ENCODE measurements at regions not wholly inside any gene's neighbourhood (a gene's known extent, or its start where the extent isn't known, plus 50 kb on each side); places are given as distances from the start of the nearest gene placed in this dataset.

- H3K4me3 ChIP-seq (ENCODE audit: insufficient read depth, low read length, poor library complexity, severe bottlenecking): no peak overlapping the region
- no peaks in the 10 kb centered on the region for H3K79me2 ChIP-seq (ENCODE audit: insufficient read depth, low read length)
- H3F3A ChIP-seq (ENCODE audit: insufficient read depth): peaks cover 21% of the 10 kb centered on the region
- H2AFZ ChIP-seq (ENCODE audit: low read depth, low read length, severe bottlenecking): no peak overlapping the region
- H3K9me2 ChIP-seq (replicated peaks; ENCODE audit: insufficient read depth, low read length): no peaks in the 10 kb centered on the region
- no peaks in the 10 kb centered on the region for H4K20me1 ChIP-seq (ENCODE audit: low read depth, low read length)
- H3K27ac ChIP-seq (ENCODE audit: low read depth, low read length): no peak overlapping the region
- no peak for TF ChIP-seq EZH2phosphoT487 (conservative IDR thresholded peaks at IDR 0.05; ENCODE audit: low read length)
- TF ChIP-seq, protein P1, sequence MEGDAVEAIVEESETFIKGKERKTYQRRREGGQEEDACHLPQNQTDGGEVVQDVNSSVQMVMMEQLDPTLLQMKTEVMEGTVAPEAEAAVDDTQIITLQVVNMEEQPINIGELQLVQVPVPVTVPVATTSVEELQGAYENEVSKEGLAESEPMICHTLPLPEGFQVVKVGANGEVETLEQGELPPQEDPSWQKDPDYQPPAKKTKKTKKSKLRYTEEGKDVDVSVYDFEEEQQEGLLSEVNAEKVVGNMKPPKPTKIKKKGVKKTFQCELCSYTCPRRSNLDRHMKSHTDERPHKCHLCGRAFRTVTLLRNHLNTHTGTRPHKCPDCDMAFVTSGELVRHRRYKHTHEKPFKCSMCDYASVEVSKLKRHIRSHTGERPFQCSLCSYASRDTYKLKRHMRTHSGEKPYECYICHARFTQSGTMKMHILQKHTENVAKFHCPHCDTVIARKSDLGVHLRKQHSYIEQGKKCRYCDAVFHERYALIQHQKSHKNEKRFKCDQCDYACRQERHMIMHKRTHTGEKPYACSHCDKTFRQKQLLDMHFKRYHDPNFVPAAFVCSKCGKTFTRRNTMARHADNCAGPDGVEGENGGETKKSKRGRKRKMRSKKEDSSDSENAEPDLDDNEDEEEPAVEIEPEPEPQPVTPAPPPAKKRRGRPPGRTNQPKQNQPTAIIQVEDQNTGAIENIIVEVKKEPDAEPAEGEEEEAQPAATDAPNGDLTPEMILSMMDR (IDR thresholded peaks at IDR 0.05; ENCODE audit: insufficient read depth, low read length, poor library complexity, severe bottlenecking): no peak
- H3K9ac ChIP-seq (ENCODE audit: low read length): no peak overlapping the region
- H3K36me3 ChIP-seq (ENCODE audit: low read length): no peaks in the 10 kb centered on the region
- H3K4me2 ChIP-seq (ENCODE audit: low read depth, low read length, poor library complexity, severe bottlenecking): no peak overlapping the region
- H3K9me3 ChIP-seq (ENCODE audit: insufficient read depth, low read length): no peaks in the 10 kb centered on the region
- no peaks in the 10 kb centered on the region for H3K27me3 ChIP-seq (ENCODE audit: low read length)
These were observed 295.2 kb downstream of the QKI start for GRCh38 chr6:163709693-163710092.

- Histone ChIP-seq H3K4me2 (ENCODE audit: low read depth, low read length, poor library complexity, severe bottlenecking) (no peak overlapping the region), H2AFZ (ENCODE audit: low read depth, low read length, severe bottlenecking) (no peak overlapping the region), H3K27ac (ENCODE audit: low read depth, low read length) (no peak overlapping the region), H3K9me3 (ENCODE audit: insufficient read depth, low read length) (no peaks in the 10 kb centered on the region), H3K9me2 (replicated peaks; ENCODE audit: insufficient read depth, low read length) (no peaks in the 10 kb centered on the region), H3K9ac (ENCODE audit: low read length) (no peak overlapping the region), H4K20me1 (ENCODE audit: low read depth, low read length) (no peaks in the 10 kb centered on the region), H3K4me3 (ENCODE audit: insufficient read depth, low read length, poor library complexity, severe bottlenecking) (no peak overlapping the region), H3F3A (ENCODE audit: insufficient read depth) (peaks cover 21% of the 10 kb centered on the region), H3K79me2 (ENCODE audit: insufficient read depth, low read length) (no peaks in the 10 kb centered on the region), H3K36me3 (ENCODE audit: low read length) (no peaks in the 10 kb centered on the region), H3K27me3 (ENCODE audit: low read length) (no peaks in the 10 kb centered on the region)
- TF ChIP-seq EZH2phosphoT487 (conservative IDR thresholded peaks at IDR 0.05; ENCODE audit: low read length): no peak
- TF ChIP-seq, protein P1 (IDR thresholded peaks at IDR 0.05; ENCODE audit: insufficient read depth, low read length, poor library complexity, severe bottlenecking): no peak
These were observed 294.7 kb downstream of the QKI start for GRCh38 chr6:163709255-163709654.

DNA sequence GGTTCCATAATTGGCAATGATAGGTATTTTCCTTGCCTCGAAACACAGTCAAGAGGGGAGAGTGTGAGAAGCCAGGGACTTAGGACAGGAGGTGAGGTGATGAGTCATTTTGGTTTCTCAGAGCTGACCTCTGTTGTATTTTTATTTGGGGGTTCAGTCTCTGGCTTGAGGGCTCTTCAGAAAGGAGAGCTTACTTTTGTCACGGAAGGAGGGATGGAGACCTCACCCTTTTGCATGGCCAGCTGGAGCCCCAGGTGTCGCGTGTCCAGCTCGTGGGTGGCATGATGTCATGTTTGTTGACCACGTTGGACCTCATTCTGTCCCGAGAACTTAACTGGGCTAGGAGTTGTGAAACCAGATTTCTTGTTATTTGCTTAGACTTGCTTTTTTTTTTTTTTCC, 293.9 kb downstream of the QKI start:
- Histone ChIP-seq H3K36me3 (ENCODE audit: low read length) (no peaks in the 10 kb centered on the region), H3F3A (ENCODE audit: insufficient read depth) (peaks cover 21% of the 10 kb centered on the region), H2AFZ (ENCODE audit: low read depth, low read length, severe bottlenecking) (no peak overlapping the region), H4K20me1 (ENCODE audit: low read depth, low read length) (no peaks in the 10 kb centered on the region), H3K4me2 (ENCODE audit: low read depth, low read length, poor library complexity, severe bottlenecking) (no peak overlapping the region), H3K4me3 (ENCODE audit: insufficient read depth, low read length, poor library complexity, severe bottlenecking) (no peak overlapping the region), H3K27ac (ENCODE audit: low read depth, low read length) (peak overlapping the region; percentile 69), H3K79me2 (ENCODE audit: insufficient read depth, low read length) (no peaks in the 10 kb centered on the region), H3K9me3 (ENCODE audit: insufficient read depth, low read length) (no peaks in the 10 kb centered on the region), H3K27me3 (ENCODE audit: low read length) (no peaks in the 10 kb centered on the region), H3K9ac (ENCODE audit: low read length) (no peak overlapping the region), H3K9me2 (replicated peaks; ENCODE audit: insufficient read depth, low read length) (no peaks in the 10 kb centered on the region)
- TF ChIP-seq, protein P1 (IDR thresholded peaks at IDR 0.05; ENCODE audit: insufficient read depth, low read length, poor library complexity, severe bottlenecking): no peak
- TF ChIP-seq EZH2phosphoT487 (conservative IDR thresholded peaks at IDR 0.05; ENCODE audit: low read length): no peak
